ENCODE measurements at regions not wholly inside any gene's neighbourhood (a gene's known extent, or its start where the extent isn't known, plus 50 kb on each side); places are given as distances from the start of the nearest gene placed in this dataset.
"Not testable (repeated sequence)": the region's sequence is repeated elsewhere in the genome, so short reads cannot be mapped to it uniquely, and the experiment has no call there.

- DNase-seq (ENCODE audit: low spot score, unreplicated experiment) = no peak
- Mint-ChIP-seq H3K4me3 (ENCODE audit: low read depth) (no peak overlapping the region), H3K9me3 (ENCODE audit: low read depth) (peaks cover 11% of the 10 kb centered on the region), H3K36me3 (ENCODE audit: insufficient read depth) (peaks cover 3% of the 10 kb centered on the region), H3K4me1 (ENCODE audit: low read depth) (peaks cover 8% of the 10 kb centered on the region), H3K27me3 (no peaks in the 10 kb centered on the region), H3K27ac (no peak overlapping the region)
- TF ChIP-seq CTCF (IDR thresholded peaks at IDR 0.05; ENCODE audit: unreplicated experiment) = no peak
Observed at GRCh38 chr4:162485486-162485885, 321.7 kb upstream of the FSTL5 start.

GRCh38 chr4:162475246-162475645 lies 311.4 kb upstream of the FSTL5 start:
- DNase-seq (ENCODE audit: low spot score, unreplicated experiment) = no peak
- no peak for TF ChIP-seq CTCF (IDR thresholded peaks at IDR 0.05; ENCODE audit: unreplicated experiment)
- peaks cover 14% of the 10 kb centered on the region for H3K9me3 Mint-ChIP-seq (ENCODE audit: low read depth)
- peaks cover 1% of the 10 kb centered on the region for H3K36me3 Mint-ChIP-seq (ENCODE audit: insufficient read depth)
- no peak overlapping the region for H3K27ac Mint-ChIP-seq
- peaks cover 5% of the 10 kb centered on the region for H3K4me1 Mint-ChIP-seq (ENCODE audit: low read depth)
- H3K4me3 Mint-ChIP-seq (ENCODE audit: low read depth) = no peak overlapping the region
- H3K27me3 Mint-ChIP-seq = no peaks in the 10 kb centered on the region

GRCh38 chr4:162469977-162470376 lies 306.2 kb upstream of the FSTL5 start:
- peaks cover 4% of the 10 kb centered on the region for H3K4me1 Mint-ChIP-seq (ENCODE audit: low read depth)
- H3K27me3 Mint-ChIP-seq = no peaks in the 10 kb centered on the region
- H3K36me3 Mint-ChIP-seq (ENCODE audit: insufficient read depth) = no peaks in the 10 kb centered on the region
- TF ChIP-seq CTCF (IDR thresholded peaks at IDR 0.05; ENCODE audit: unreplicated experiment) = no peak
- H3K9me3 Mint-ChIP-seq (ENCODE audit: low read depth) = no peaks in the 10 kb centered on the region
- DNase-seq (ENCODE audit: low spot score, unreplicated experiment) = no peak
- no peak overlapping the region for H3K27ac Mint-ChIP-seq
- no peak overlapping the region for H3K4me3 Mint-ChIP-seq (ENCODE audit: low read depth)

GRCh38 chr4:162465356-162465755 lies 301.6 kb upstream of the FSTL5 start:
- not testable (repeated sequence) for H3K4me1 Mint-ChIP-seq (ENCODE audit: low read depth); H3K27ac Mint-ChIP-seq; H3K9me3 Mint-ChIP-seq (ENCODE audit: low read depth); H3K4me3 Mint-ChIP-seq (ENCODE audit: low read depth); DNase-seq (ENCODE audit: low spot score, unreplicated experiment); H3K27me3 Mint-ChIP-seq; H3K36me3 Mint-ChIP-seq (ENCODE audit: insufficient read depth)

- peaks cover 3% of the 10 kb centered on the region for H3K9me3 Mint-ChIP-seq (ENCODE audit: low read depth)
- H3K36me3 Mint-ChIP-seq (ENCODE audit: insufficient read depth) = no peaks in the 10 kb centered on the region
- no peak for DNase-seq (ENCODE audit: low spot score, unreplicated experiment)
- H3K27me3 Mint-ChIP-seq = no peaks in the 10 kb centered on the region
- H3K27ac Mint-ChIP-seq = no peak overlapping the region
- TF ChIP-seq CTCF (IDR thresholded peaks at IDR 0.05; ENCODE audit: unreplicated experiment) = peak; percentile 51
- no peak overlapping the region for H3K4me3 Mint-ChIP-seq (ENCODE audit: low read depth)
- no peaks in the 10 kb centered on the region for H3K4me1 Mint-ChIP-seq (ENCODE audit: low read depth)
Observed at GRCh38 chr4:162461952-162462351, 298.2 kb upstream of the FSTL5 start.

GRCh38 chr4:162458051-162458450 lies 294.3 kb upstream of the FSTL5 start:
- Mint-ChIP-seq H3K4me1 (ENCODE audit: low read depth) (no peaks in the 10 kb centered on the region), H3K27me3 (no peaks in the 10 kb centered on the region), H3K27ac (no peak overlapping the region), H3K9me3 (ENCODE audit: low read depth) (peaks cover 3% of the 10 kb centered on the region), H3K36me3 (ENCODE audit: insufficient read depth) (no peaks in the 10 kb centered on the region), H3K4me3 (ENCODE audit: low read depth) (no peak overlapping the region)
- no peak for DNase-seq (ENCODE audit: low spot score, unreplicated experiment)
- TF ChIP-seq CTCF (IDR thresholded peaks at IDR 0.05; ENCODE audit: unreplicated experiment) = no peak

Measured in progenitor cell of endocrine pancreas (in vitro differentiated cells).